IMR-90 (cell line): ENCODE measurements at regions not wholly inside any gene's neighbourhood (a gene's known extent, or its start where the extent isn't known, plus 50 kb on each side); places are given as distances from the start of the nearest gene placed in this dataset.

Experiments
- ATAC-seq: fragments of 200-7000 bp; cut with Tn5 transposase; 2 replicates; pipeline ENCODE4 v1.9.1; 2020; ENCODE audit warnings: low read depth, mild to moderate bottlenecking, moderate library complexity
- BruUV-seq: library from RNA; stranded (reverse); fragments of 400-500 nt; replicated peaks from 2 replicates; lab custom pipeline; 2021; lab: Mats Ljungman, UMichigan
- CTCF ChIA-PET: fragments of 300-600 bp; formaldehyde crosslinking; extraction: SDS; loops from one replicate; lab custom pipeline; 2021; ENCODE audit warnings: antibody characterized with exemption; lab: Yijun Ruan, JAX
- POLR2A ChIA-PET: fragments of 300-600 bp; sonication (Branson Sonifier 250); formaldehyde crosslinking; loops from one replicate; lab custom pipeline; 2022; ENCODE audit warnings: antibody characterized with exemption; ENCODE audit not compliant: unreplicated experiment; lab: Charles Lee
- DNase-seq: peaks from one replicate; pipeline ENCODE4 v3.0.0; 2013
- H2AFZ ChIP-seq: replicated peaks from 2 replicates; pipeline ENCODE3; 2013; ENCODE audit warnings: low read length, mild to moderate bottlenecking; ENCODE audit not compliant: poor library complexity
- H2AK5ac ChIP-seq: 2 replicates; pipeline ENCODE4 v1.6.1; 2013; ENCODE audit warnings: low read depth, low read length, inconsistent platforms
- H2AK9ac ChIP-seq: replicated peaks from 2 replicates; pipeline ENCODE3; 2013; ENCODE audit warnings: mild to moderate bottlenecking, low read depth, low read length, moderate library complexity; ENCODE audit not compliant: poor library complexity
- H2BK120ac ChIP-seq: 2 replicates; pipeline ENCODE4 v1.6.1; 2013; ENCODE audit warnings: low read depth, low read length, inconsistent platforms
- H2BK15ac ChIP-seq: 3 replicates; pipeline ENCODE4 v1.6.1; 2013; ENCODE audit warnings: low read depth, low read length, inconsistent platforms
- H2BK20ac ChIP-seq: 2 replicates; pipeline ENCODE4 v1.6.1; 2013; ENCODE audit warnings: low read depth, mild to moderate bottlenecking, inconsistent platforms, low read length, moderate library complexity
- H2BK5ac ChIP-seq: 2 replicates; pipeline ENCODE4 v1.6.1; 2013; ENCODE audit warnings: mild to moderate bottlenecking, low read depth, low read length, inconsistent platforms; ENCODE audit not compliant: poor library complexity, severe bottlenecking
- H3K14ac ChIP-seq: replicated peaks from 2 replicates; pipeline ENCODE4 v1.6.1; 2013; ENCODE audit warnings: low read depth, low read length, inconsistent platforms
- H3K18ac ChIP-seq: 2 replicates; pipeline ENCODE4 v1.6.1; 2013; ENCODE audit warnings: low read depth, low read length, control low read depth
- H3K23ac ChIP-seq: 2 replicates; pipeline ENCODE4 v1.6.1; 2013; ENCODE audit warnings: low read depth, low read length, inconsistent platforms
- H3K27ac ChIP-seq: 2 replicates; pipeline ENCODE4 v1.5.1; 2013; ENCODE audit warnings: mild to moderate bottlenecking, control low read depth, low read length; ENCODE audit not compliant: insufficient read depth
- H3K27me3 ChIP-seq: 2 replicates; pipeline ENCODE4 v1.6.1; 2013; ENCODE audit warnings: low read length; ENCODE audit not compliant: control insufficient read depth, insufficient read depth
- H3K36me3 ChIP-seq: 2 replicates; pipeline ENCODE4 v1.6.1; 2013; ENCODE audit warnings: low read length, mixed read lengths; ENCODE audit not compliant: control insufficient read depth, insufficient read depth
- H3K4ac ChIP-seq: 2 replicates; pipeline ENCODE4 v1.6.1; 2013; ENCODE audit warnings: low read depth, low read length, inconsistent platforms
- H3K4me1 ChIP-seq: 2 replicates; pipeline ENCODE4 v1.6.1; 2013; ENCODE audit warnings: low read length, mixed read lengths; ENCODE audit not compliant: control insufficient read depth, insufficient read depth
- H3K4me2 ChIP-seq: 2 replicates; pipeline ENCODE4 v1.6.1; 2013; ENCODE audit warnings: low read depth, mild to moderate bottlenecking, control low read depth, low read length, moderate library complexity
- H3K4me3 ChIP-seq: 2 replicates; pipeline ENCODE4 v1.5.1; 2013; ENCODE audit warnings: low read depth, mild to moderate bottlenecking, control low read depth, low read length, moderate library complexity; ENCODE audit not compliant: insufficient read depth
- H3K56ac ChIP-seq: 2 replicates; pipeline ENCODE4 v1.6.1; 2013; ENCODE audit warnings: low read length, inconsistent platforms; ENCODE audit not compliant: insufficient read depth; ENCODE audit errors: extremely low read depth
- H3K79me1 ChIP-seq, 2 experiments: 2 replicates each; pipeline ENCODE4 v1.6.1; 2013; ENCODE audit warnings: low read length in 2 of 2, inconsistent platforms in 1 of 2, low read depth in 1 of 2
- H3K9ac ChIP-seq: 2 replicates; pipeline ENCODE4 v1.6.1; 2013; ENCODE audit warnings: low read depth, low read length, control low read depth
- H3K9me1 ChIP-seq: 2 replicates; pipeline ENCODE4 v1.6.1; 2013; ENCODE audit warnings: low read length, inconsistent platforms; ENCODE audit not compliant: insufficient read depth
- H3K9me3 ChIP-seq: 2 replicates; pipeline ENCODE4 v1.6.1; 2013; ENCODE audit warnings: low read length; ENCODE audit not compliant: control insufficient read depth, insufficient read depth
- H4K20me1 ChIP-seq: 2 replicates; pipeline ENCODE4 v1.6.1; 2013; ENCODE audit warnings: low read length, inconsistent platforms; ENCODE audit not compliant: insufficient read depth
- H4K5ac ChIP-seq: 2 replicates; pipeline ENCODE4 v1.6.1; 2013; ENCODE audit warnings: mild to moderate bottlenecking, low read depth, low read length, control low read depth
- H4K8ac ChIP-seq, 2 experiments: 2 replicates each; pipeline ENCODE4 v1.6.1; 2013; ENCODE audit warnings: low read depth in 2 of 2, low read length in 2 of 2, control low read depth in 1 of 2, inconsistent platforms in 1 of 2
- H4K91ac ChIP-seq: 2 replicates; pipeline ENCODE4 v1.6.1; 2013; ENCODE audit warnings: low read depth, low read length, inconsistent platforms; ENCODE audit not compliant: insufficient read depth
- BHLHE40 ChIP-seq: fragments of 150-350 bp; IDR thresholded peaks from 2 replicates; pipeline ENCODE4 v1.6.1; 2016; ENCODE audit warnings: mild to moderate bottlenecking, low read depth, low read length
- CEBPB ChIP-seq: IDR thresholded peaks from 2 replicates; pipeline ENCODE4 v1.6.1; 2012; ENCODE audit warnings: low read depth, low read length, improper control_type of control experiment
- CHD1 ChIP-seq: IDR thresholded peaks from 2 replicates; pipeline ENCODE4 v1.6.1; 2012; ENCODE audit warnings: low read depth, low read length, improper control_type of control experiment
- CTCF ChIP-seq: conservative IDR thresholded peaks from 2 replicates; pipeline ENCODE4 v1.5.1; 2012; ENCODE audit warnings: mild to moderate bottlenecking, low read depth, low read length, improper control_type of control experiment
- ELK1 ChIP-seq: fragments of 150-350 bp; IDR thresholded peaks from 2 replicates; pipeline ENCODE4 v1.6.1; 2016; ENCODE audit warnings: low read depth, mild to moderate bottlenecking, low read length, moderate library complexity, borderline replicate concordance
- FOS ChIP-seq: fragments of 150-350 bp; IDR thresholded peaks from 2 replicates; pipeline ENCODE4 v1.6.1; 2016; ENCODE audit warnings: low read depth, low read length
- MAFK ChIP-seq: IDR thresholded peaks from 2 replicates; pipeline ENCODE4 v1.6.1; 2012; ENCODE audit warnings: low read depth, low read length, improper control_type of control experiment
- MAZ ChIP-seq: IDR thresholded peaks from 2 replicates; pipeline ENCODE4 v1.6.1; 2012; ENCODE audit warnings: low read depth, mild to moderate bottlenecking, low read length, improper control_type of control experiment, moderate library complexity, borderline replicate concordance
- MXI1 ChIP-seq: IDR thresholded peaks from 2 replicates; pipeline ENCODE4 v1.6.1; 2012; ENCODE audit warnings: low read depth, mild to moderate bottlenecking, low read length, moderate library complexity, borderline replicate concordance
- NFE2L2 ChIP-seq: fragments of 150-350 bp; IDR thresholded peaks from 2 replicates; pipeline ENCODE4 v1.6.1; 2016; ENCODE audit warnings: low read depth, mild to moderate bottlenecking, low read length
- POLR2A ChIP-seq: IDR thresholded peaks from 2 replicates; pipeline ENCODE4 v1.6.1; 2012; ENCODE audit warnings: mild to moderate bottlenecking, low read depth, low read length
- RAD21 ChIP-seq: IDR thresholded peaks from 2 replicates; pipeline ENCODE4 v1.6.1; 2012; ENCODE audit warnings: low read length, improper control_type of control experiment
- RCOR1 ChIP-seq: IDR thresholded peaks from 2 replicates; pipeline ENCODE4 v1.6.1; 2012; ENCODE audit warnings: mild to moderate bottlenecking, low read length, improper control_type of control experiment; ENCODE audit not compliant: insufficient replicate concordance
- RFX5 ChIP-seq: IDR thresholded peaks from 2 replicates; pipeline ENCODE4 v1.8.0; 2012; ENCODE audit warnings: low read depth, mild to moderate bottlenecking, low read length, moderate library complexity
- SMC3 ChIP-seq: fragments of 150-350 bp; IDR thresholded peaks from 2 replicates; pipeline ENCODE4 v1.6.1; 2016; ENCODE audit warnings: low read depth, mild to moderate bottlenecking, antibody characterized with exemption, low read length, moderate library complexity
- USF2 ChIP-seq: fragments of 150-350 bp; IDR thresholded peaks from 2 replicates; pipeline ENCODE4 v1.6.1; 2017; ENCODE audit warnings: mild to moderate bottlenecking, antibody characterized with exemption, low read length, low read depth
- WGBS, 2 experiments: methylation state at CpG; one replicate each; pipeline versions ENCODE4 v1.1.5 to v1.1.7; 2013; ENCODE audit warnings: missing lambda C conversion rate in 2 of 2; ENCODE audit not compliant: insufficient read length in 1 of 2; ENCODE audit errors: extremely low coverage in 2 of 2; 5-methylcytosine and 5-hydroxymethylcytosine counted together
- dilution Hi-C: fragments of 300-500 bp; cut with HindIII; formaldehyde crosslinking; loops from one replicate; pipeline ENCODE4 v1.14.3; 2018; ENCODE audit warnings: low sequenced_read_pairs; ENCODE audit not compliant: unreplicated experiment
- in situ Hi-C: fragments of 300-500 bp; cut with MboI; formaldehyde crosslinking; loops from 3 replicates; pipeline ENCODE4 v1.14.3; 2019; ENCODE audit warnings: low sequenced_read_pairs, inconsistent platforms, mixed read lengths
- intact Hi-C: fragments of 100-400 bp; cut with micrococcal nuclease; formaldehyde crosslinking; loops from 2 replicates; pipeline ENCODE4 v1.10.0; 2022

- Histone ChIP-seq H2AK5ac (no peak overlapping the region), H3K9me3 (peaks cover 10% of the 10 kb centered on the region; the same call in 1 of the 2 replicates), H2BK15ac (no peak overlapping the region), H2BK20ac (no peak overlapping the region), H3K14ac (no peak overlapping the region), H3K4me3 (no peak overlapping the region), H2BK120ac (no peak overlapping the region), H3K4me2 (no peak overlapping the region), H2BK5ac (no peak overlapping the region), H3K4ac (no peak overlapping the region), H4K8ac (no peak overlapping the region), H2AK9ac (no peak overlapping the region), H3K23ac (no peak overlapping the region), H4K91ac (no peak overlapping the region), H3K79me1 (no peaks in the 10 kb centered on the region), H4K20me1 (no peaks in the 10 kb centered on the region), H2AFZ (no peak overlapping the region), H4K5ac (no peak overlapping the region), H3K36me3 (no peaks in the 10 kb centered on the region), H3K56ac (no peak overlapping the region), H3K9me1 (no peaks in the 10 kb centered on the region), H3K27me3 (no peaks in the 10 kb centered on the region), H3K27ac (no peak overlapping the region), H3K18ac (no peak overlapping the region), H3K4me1 (no peaks in the 10 kb centered on the region), H3K9ac (no peak overlapping the region)
- intact Hi-C loops (no loop called here), in situ Hi-C loops (loop anchor here (10.0 kb wide), 1 partner anchor 46 kb away; no protein-coding TSS in a partner anchor), dilution Hi-C loops (no loop called here)
- no TSS peak for BruUV-seq
- DNase-seq (no peak), ATAC-seq (no peak)
- ChIA-PET POLR2A (no interaction called here), CTCF (no interaction called here)
- 57% methylated on average over 7 of the region's 14 CpGs; no CpG with 5 or more reads in 1 of the 2 experiments for WGBS, 2 experiments
- TF ChIP-seq POLR2A: no peak
- no peak for TF ChIP-seq CEBPB
- TF ChIP-seq CTCF: no peak
- TF ChIP-seq USF2: no peak
- TF ChIP-seq SMC3: no peak
- TF ChIP-seq RAD21: no peak
- no peak for TF ChIP-seq RFX5
- TF ChIP-seq ELK1: no peak
- TF ChIP-seq NFE2L2: no peak
- TF ChIP-seq MAFK: no peak
- no peak for TF ChIP-seq RCOR1
- TF ChIP-seq MAZ: no peak
- no peak for TF ChIP-seq MXI1
- no peak for TF ChIP-seq BHLHE40
- TF ChIP-seq CHD1: no peak
- TF ChIP-seq FOS: no peak
Observed at GRCh38 chr17:27009087-27009486, 284.8 kb upstream of the WSB1 start.
